IPS DF 6.9 (cell line): ENCODE measurements at regions not wholly inside any gene's neighbourhood (a gene's known extent, or its start where the extent isn't known, plus 50 kb on each side); places are given as distances from the start of the nearest gene placed in this dataset.
"Not testable (repeated sequence)": the region's sequence is repeated elsewhere in the genome, so short reads cannot be mapped to it uniquely, and the experiment has no call there.

ENCODE experiments used
- DNase-seq: peaks from one replicate; pipeline ENCODE4 v3.0.0-alpha.2; 2013; ENCODE audit warnings: low read depth, low spot score
- H3K27ac ChIP-seq: one replicate; pipeline ENCODE4 v1.5.1; 2013; ENCODE audit warnings: low read length, control low read depth
- H3K27me3 ChIP-seq: 2 replicates; pipeline ENCODE4 v1.6.1; 2013; ENCODE audit warnings: mild to moderate bottlenecking, low read length; ENCODE audit not compliant: control insufficient read depth, insufficient read depth
- H3K36me3 ChIP-seq: 2 replicates; pipeline ENCODE4 v1.6.1; 2013; ENCODE audit warnings: low read length; ENCODE audit not compliant: control insufficient read depth, insufficient read depth
- H3K4me1 ChIP-seq: 2 replicates; pipeline ENCODE4 v1.6.1; 2013; ENCODE audit warnings: low read length; ENCODE audit not compliant: control insufficient read depth, insufficient read depth
- H3K4me3 ChIP-seq: 2 replicates; pipeline ENCODE4 v1.5.1; 2013; ENCODE audit warnings: mild to moderate bottlenecking, low read length
- H3K9me3 ChIP-seq: 2 replicates; pipeline ENCODE4 v1.6.1; 2013; ENCODE audit warnings: low read length, inconsistent platforms; ENCODE audit not compliant: control insufficient read depth, insufficient read depth
- WGBS: extraction: QIAGEN DNeasy Blood & Tissue Kit; methylation state at CpG from one replicate; pipeline ENCODE4 v1.1.7; 2013; ENCODE audit warnings: mixed read lengths, missing lambda C conversion rate; ENCODE audit not compliant: insufficient read length, insufficient coverage; 5-methylcytosine and 5-hydroxymethylcytosine counted together

DNA sequence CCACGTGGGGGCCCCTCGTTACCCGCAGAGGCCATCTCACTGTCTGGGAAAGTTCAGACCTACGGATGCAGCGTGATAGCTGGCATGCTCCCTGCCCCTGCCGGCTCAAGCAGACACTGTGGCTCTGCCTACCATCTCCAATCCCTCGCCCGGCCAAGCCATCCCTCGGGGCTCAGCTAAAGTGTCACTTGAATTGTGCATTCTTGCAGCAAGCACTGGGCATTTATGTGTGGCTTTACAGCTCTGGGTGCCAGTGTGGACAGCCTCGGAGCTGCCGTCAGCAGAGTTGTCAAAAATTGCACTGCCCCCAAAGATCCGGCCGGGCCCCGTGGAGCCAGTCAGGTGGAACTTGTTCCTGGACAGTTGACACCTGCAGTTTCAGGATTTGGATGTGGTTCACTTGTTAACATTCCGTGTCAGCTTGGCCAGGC, 75.0 kb upstream of the FGF3 start:
- no peaks in the 10 kb centered on the region for H3K9me3 ChIP-seq
- no CpG with 5 or more reads among the region's 15 CpGs for WGBS
- no peak for DNase-seq
- H3K36me3 ChIP-seq, result no peaks in the 10 kb centered on the region
- no peak overlapping the region for H3K4me3 ChIP-seq
- no peaks in the 10 kb centered on the region for H3K27me3 ChIP-seq
- peaks cover 2% of the 10 kb centered on the region for H3K4me1 ChIP-seq
- H3K27ac ChIP-seq, result no peak overlapping the region

DNA sequence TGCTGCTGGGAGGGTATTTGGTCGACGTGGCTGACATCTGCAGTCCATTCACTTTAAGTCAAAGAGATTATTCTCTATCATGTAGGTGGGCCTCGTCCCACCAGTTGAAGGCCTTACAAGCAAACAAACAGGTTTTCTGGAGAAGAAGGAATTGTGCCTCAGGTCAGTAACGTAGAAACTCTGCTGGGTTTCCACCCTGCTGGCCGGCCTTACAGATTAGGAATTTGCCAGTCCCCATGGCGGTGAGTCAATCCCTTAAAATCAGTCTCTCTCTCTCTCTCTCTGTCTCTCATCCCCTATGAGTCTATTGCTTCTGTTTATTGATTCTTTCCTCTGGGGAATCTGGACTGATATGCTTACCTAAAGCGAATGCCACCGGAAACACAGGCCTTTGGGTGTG, 75.4 kb upstream of the FGF3 start:
- Histone ChIP-seq H3K27ac (no peak overlapping the region), H3K36me3 (no peaks in the 10 kb centered on the region), H3K4me1 (no peaks in the 10 kb centered on the region; the same call in none of the 2 replicates), H3K9me3 (no peaks in the 10 kb centered on the region), H3K4me3 (no peak overlapping the region), H3K27me3 (no peaks in the 10 kb centered on the region)
- WGBS, result no CpG with 5 or more reads among the region's 8 CpGs
- DNase-seq, result no peak

DNA sequence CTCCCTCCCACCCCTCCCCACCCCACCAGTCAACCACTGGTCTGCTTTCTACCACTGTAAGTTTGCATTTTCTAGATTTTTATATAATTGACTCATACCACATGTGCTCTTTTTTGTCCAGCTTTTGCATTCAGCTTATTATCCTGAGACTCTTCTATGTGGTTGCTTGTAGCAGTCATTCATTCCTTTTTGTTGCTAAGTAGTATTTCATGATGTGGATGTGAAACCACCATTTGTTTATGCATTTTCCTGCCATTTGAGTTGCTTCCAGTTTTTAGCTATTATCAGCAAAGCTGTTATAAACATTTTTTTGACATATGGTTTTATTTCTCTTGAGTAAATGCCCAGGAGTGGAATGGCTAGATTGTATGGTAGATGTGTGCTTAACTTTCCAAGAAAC, 77.0 kb upstream of the FGF3 start:
- no peak overlapping the region for H3K4me3 ChIP-seq
- no peaks in the 10 kb centered on the region for H3K27me3 ChIP-seq
- H3K27ac ChIP-seq, result no peak overlapping the region
- H3K9me3 ChIP-seq, result no peaks in the 10 kb centered on the region
- H3K36me3 ChIP-seq, result no peaks in the 10 kb centered on the region
- no peaks in the 10 kb centered on the region; the same call in 1 of the 2 replicates for H3K4me1 ChIP-seq
- DNase-seq, result no peak

DNA sequence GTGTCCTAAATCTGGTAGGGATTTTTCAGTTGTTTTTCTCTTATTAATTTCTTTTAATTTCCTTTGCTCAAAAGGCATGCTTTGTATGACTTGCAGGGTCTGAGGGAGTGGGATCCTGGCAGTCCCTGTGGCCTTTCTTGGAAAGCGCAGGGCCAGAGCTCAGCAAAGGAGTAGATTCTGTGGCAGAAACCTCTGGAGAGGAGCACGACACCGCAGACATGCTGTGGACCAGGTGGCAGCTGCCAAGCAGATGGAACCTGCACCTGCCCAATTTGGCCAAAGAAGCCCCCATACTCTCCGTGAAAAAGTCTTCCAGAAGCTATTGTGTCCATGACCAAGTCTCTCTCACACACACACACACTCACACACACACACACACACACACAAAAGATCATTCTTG, 78.9 kb upstream of the FGF3 start:
- Histone ChIP-seq H3K36me3 (no peaks in the 10 kb centered on the region), H3K27ac (no peak overlapping the region), H3K4me3 (no peak overlapping the region), H3K27me3 (no peaks in the 10 kb centered on the region), H3K4me1 (no peaks in the 10 kb centered on the region), H3K9me3 (no peaks in the 10 kb centered on the region)
- DNase-seq, result no peak
- no CpG with 5 or more reads among the region's 4 CpGs for WGBS

DNA sequence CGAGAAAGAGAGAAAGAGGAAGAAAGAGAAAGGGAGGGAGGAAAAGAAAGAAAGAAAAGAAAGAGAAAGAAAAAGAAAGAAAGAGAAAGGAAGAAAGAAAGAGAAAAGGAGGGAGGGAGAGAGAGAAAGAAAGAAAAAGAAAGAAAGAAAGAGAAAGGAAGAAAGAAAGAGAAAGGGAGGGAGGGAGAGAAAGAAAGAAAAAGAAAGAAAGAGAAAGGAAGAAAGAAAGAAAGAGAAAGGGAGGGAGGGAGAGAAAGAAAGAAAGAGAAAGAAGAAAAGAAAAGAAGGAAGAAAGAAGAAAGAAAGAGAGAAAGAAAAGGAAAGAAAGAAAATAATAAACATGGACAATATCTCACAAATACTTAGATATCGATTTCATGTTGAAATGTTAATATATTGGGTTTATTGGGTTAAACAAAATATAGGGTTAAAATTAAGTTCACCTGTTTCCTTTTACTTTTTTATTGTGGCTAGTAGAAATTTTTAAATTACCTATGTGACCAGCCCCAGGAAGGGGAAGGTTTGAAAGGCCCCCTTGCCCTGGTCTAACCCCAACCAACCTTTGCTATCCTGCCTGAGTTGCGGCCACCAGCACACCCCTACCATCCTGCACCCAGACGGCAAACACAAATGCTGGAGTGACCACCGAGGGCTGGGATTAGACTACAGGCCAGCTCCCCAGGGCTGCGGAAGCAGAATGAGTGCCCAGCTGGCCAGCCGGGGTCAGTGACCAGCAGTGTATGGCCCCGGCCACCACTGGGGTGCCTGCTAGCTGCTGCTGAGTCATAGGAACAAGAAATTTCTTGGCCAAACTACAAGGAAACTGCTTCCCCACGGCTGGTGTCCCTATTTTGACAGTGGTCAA, 81.0 kb upstream of the FGF3 start:
- Histone ChIP-seq H3K27ac (no peak overlapping the region), H3K27me3 (no peaks in the 10 kb centered on the region)

DNA sequence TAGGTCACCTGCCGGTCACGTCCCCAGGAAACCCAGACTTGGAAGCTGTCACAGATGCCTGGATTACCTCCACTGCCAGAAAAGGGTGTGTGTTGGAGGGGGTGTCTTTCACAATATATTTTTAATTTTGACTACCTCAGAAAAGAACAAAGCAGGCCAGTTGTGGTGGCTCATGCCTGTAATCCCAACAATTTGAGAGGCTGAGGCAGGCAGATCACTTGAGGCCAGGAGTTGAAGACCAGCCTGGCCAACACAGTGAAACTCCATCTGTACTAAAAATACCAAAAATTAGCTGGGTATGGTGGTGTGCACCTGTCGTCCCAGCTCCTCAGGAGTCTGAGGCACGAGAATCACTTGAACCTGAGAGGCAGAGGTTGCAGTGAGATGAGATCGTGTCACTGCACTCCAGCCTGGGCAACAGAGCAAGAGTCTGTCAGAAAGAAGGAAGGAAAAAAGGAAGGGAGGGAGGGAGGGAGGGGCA, 81.6 kb upstream of the FGF3 start:
- not testable (repeated sequence) for H3K9me3 ChIP-seq, H3K36me3 ChIP-seq, H3K4me3 ChIP-seq, H3K4me1 ChIP-seq, H3K27me3 ChIP-seq, H3K27ac ChIP-seq, DNase-seq
- WGBS, result no CpG with 5 or more reads among the region's 5 CpGs

More for the DNA sequence above, 81.0 kb upstream of the FGF3 start:
- Histone ChIP-seq H3K4me1 (no peaks in the 10 kb centered on the region), H3K36me3 (no peaks in the 10 kb centered on the region), H3K9me3 (no peaks in the 10 kb centered on the region), H3K4me3 (no peak overlapping the region)
- no peak for DNase-seq
- WGBS, result no CpG with 5 or more reads among the region's 9 CpGs

DNA sequence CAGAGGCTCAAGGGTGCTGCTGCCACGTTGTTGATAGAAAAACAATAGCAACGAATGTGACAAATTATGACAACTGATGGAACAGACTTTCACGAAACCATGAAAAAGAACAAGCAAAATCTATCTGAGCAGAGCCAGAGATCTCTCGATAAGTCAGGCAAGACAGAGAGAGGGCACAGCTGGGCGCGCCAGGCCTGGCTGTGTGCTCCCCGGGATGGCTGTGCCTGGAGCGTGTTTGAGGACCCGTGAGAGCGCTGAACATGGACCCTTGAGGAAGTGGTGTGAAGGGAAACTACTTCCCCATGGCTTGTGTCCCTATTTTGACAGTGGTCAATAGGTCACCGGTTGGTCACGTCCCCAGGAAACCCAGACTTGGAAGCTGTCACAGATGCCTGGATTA, 83.1 kb upstream of the FGF3 start:
- Histone ChIP-seq H3K4me3 (no peak overlapping the region), H3K4me1 (no peaks in the 10 kb centered on the region), H3K27ac (no peak overlapping the region), H3K9me3 (no peaks in the 10 kb centered on the region), H3K27me3 (no peaks in the 10 kb centered on the region), H3K36me3 (no peaks in the 10 kb centered on the region)
- no CpG with 5 or more reads among the region's 12 CpGs for WGBS
- DNase-seq, result no peak

DNA sequence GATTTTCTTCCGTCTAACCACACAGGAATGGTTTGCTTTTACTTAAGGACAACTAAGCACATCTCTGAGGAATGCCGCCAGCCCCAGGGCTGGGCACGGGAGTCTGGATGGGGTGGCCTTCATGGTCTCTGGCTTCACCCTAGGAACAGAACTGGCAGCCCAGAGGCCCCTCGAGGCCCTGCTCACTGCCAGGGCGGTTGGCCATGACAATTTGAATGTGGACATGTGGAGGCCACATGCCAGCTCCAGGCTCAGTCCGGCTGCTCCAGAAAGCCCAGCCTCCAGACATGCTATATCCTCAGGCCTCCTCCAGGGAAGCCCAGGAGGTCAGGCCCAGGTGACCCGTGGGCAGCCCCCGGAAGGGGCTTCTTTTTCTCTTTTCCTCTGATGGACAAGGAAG, 84.0 kb upstream of the FGF3 start:
- Histone ChIP-seq H3K27ac (no peak overlapping the region), H3K4me1 (no peaks in the 10 kb centered on the region), H3K27me3 (no peaks in the 10 kb centered on the region), H3K36me3 (no peaks in the 10 kb centered on the region), H3K4me3 (no peak overlapping the region), H3K9me3 (no peaks in the 10 kb centered on the region)
- DNase-seq, result no peak
- no CpG with 5 or more reads among the region's 8 CpGs for WGBS

DNA sequence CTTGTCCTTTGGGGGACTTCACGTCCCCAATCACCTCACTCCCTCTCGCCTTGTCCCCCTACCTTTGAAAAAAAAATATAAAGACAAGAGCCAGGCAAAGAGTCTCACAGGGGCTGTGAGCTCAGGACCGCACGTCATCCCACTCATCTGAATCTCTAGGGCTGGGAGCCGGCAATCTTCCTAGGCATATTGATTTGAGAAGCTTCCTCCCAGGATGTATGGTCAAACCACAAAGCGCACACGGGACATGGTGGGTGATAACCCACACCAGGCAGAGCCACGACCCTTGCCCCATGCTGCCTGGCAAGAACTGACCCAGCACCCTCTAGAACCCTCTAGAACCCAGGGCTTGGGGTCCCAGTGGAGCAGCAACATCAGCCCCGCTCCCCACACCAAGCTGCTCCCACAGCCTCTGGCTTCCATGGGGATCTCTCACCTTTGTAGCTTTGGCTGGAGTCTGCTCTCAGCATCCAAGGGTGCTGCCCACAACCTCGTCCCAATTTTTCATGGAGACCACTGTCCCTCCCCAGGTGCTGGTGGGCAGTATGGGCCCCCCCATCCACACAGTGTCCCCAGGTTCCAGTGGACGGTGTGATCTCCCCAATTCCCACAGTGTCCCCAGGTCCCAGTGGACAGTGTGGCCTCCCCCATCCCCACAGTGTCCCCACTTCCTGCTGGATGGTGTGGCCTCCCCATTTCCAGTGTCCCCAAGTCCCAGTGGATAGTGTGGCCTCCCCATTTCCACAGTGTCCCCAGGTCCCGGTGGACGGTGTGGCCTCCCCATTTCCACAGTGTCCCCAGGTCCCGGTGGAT, 85.2 kb upstream of the FGF3 start:
- H3K27ac ChIP-seq, result no peak overlapping the region
- WGBS, result no CpG with 5 or more reads among the region's 14 CpGs
- H3K4me3 ChIP-seq, result no peak overlapping the region; the same call in 1 of the 2 replicates
- no peaks in the 10 kb centered on the region for H3K4me1 ChIP-seq
- no peaks in the 10 kb centered on the region for H3K36me3 ChIP-seq
- DNase-seq, result no peak
- no peaks in the 10 kb centered on the region for H3K9me3 ChIP-seq
- no peaks in the 10 kb centered on the region for H3K27me3 ChIP-seq

DNA sequence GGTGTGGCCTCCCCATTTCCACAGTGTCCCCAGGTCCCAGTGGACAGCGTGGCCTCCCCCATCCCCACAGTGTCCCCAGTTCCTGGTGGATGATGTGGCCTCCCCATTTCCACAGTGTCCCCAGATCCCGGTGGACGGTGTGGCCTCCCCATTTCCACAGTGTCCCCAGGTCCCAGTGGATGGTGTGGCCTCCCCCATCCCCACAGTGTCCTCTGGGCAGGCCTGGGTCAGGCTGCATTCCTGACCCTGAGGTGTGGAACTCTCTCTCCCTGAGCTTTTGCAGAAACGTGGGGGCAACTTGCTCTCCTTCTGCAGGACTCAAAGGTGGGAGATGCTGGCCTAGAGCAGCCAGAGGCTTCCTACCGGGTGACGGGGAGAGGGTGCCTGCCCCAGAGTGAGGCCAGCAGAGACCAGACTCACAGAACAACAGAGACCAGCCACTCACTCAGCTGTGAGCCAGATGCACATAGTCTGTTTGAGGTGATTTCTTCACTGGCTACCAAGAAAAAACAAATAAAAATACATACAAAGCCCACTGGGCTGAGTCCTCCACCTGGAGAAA, 85.8 kb upstream of the FGF3 start:
- no peaks in the 10 kb centered on the region for H3K27me3 ChIP-seq
- no peak overlapping the region for H3K4me3 ChIP-seq
- no peaks in the 10 kb centered on the region for H3K4me1 ChIP-seq
- WGBS, result no CpG with 5 or more reads among the region's 6 CpGs
- DNase-seq, result no peak
- no peaks in the 10 kb centered on the region for H3K9me3 ChIP-seq
- H3K36me3 ChIP-seq, result no peaks in the 10 kb centered on the region
- no peak overlapping the region for H3K27ac ChIP-seq
